Fibroblast of lung (primary cell): ENCODE measurements at regions not wholly inside any gene's neighbourhood (a gene's known extent, or its start where the extent isn't known, plus 50 kb on each side); places are given as distances from the start of the nearest gene placed in this dataset.

Experiments
- CTCF ChIP-seq, 2 donors: IDR thresholded peaks in 1 of 2; conservative IDR thresholded peaks in 1 of 2; 1 replicate in 1 of 2; 2 replicates in 1 of 2; pipeline ENCODE4 v1.5.1; 2011 to 2012; ENCODE audit warnings: low read length in 2 of 2, control low read depth in 1 of 2, inconsistent platforms in 1 of 2, low read depth in 1 of 2, mild to moderate bottlenecking in 1 of 2
- EZH2 ChIP-seq: IDR thresholded peaks from 2 replicates; pipeline ENCODE4 v1.5.1; 2012; ENCODE audit warnings: low read length, control low read depth, mild to moderate bottlenecking; ENCODE audit errors: missing control alignments

- TF ChIP-seq CTCF (conservative IDR thresholded peaks at IDR 0.05 in 1 of 2, IDR thresholded peaks at IDR 0.05 in 1 of 2; ENCODE audit: low read depth in 1 of 2, low read length in 2 of 2) (no peak), EZH2 (no peak)
These were observed 550.0 kb downstream of the BRINP3 start for GRCh38 chr1:189927641-189928040.
